Fibroblast of peridontal ligament (primary cell): ENCODE measurements at regions not wholly inside any gene's neighbourhood (a gene's known extent, or its start where the extent isn't known, plus 50 kb on each side); places are given as distances from the start of the nearest gene placed in this dataset.

Experiments
- DNase-seq: peaks from one replicate; pipeline ENCODE4 v3.0.0-alpha.2; 2010; ENCODE audit errors: extremely low read depth

DNA sequence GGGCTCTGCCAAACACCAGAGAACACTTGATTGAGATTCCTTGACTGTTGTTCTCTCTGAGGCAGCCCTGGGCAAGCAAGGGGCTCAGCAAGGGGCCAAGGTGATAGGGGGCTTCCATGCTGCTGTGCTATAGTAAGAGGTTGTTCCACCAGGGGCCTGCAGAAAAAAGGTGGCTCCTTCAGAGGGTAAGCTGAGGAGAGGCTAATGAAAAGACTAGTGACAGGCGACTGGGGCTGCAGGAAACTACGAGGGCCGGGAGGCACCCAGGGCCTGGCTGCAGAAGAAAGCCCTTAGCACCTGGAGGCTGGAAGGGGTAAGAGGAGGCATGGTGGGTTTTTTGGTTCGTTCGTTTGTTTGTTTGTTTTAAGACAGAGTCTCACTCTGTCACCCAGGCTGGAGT is 88.0 kb upstream of the CTNNA1 start:
- no peak for DNase-seq

DNA sequence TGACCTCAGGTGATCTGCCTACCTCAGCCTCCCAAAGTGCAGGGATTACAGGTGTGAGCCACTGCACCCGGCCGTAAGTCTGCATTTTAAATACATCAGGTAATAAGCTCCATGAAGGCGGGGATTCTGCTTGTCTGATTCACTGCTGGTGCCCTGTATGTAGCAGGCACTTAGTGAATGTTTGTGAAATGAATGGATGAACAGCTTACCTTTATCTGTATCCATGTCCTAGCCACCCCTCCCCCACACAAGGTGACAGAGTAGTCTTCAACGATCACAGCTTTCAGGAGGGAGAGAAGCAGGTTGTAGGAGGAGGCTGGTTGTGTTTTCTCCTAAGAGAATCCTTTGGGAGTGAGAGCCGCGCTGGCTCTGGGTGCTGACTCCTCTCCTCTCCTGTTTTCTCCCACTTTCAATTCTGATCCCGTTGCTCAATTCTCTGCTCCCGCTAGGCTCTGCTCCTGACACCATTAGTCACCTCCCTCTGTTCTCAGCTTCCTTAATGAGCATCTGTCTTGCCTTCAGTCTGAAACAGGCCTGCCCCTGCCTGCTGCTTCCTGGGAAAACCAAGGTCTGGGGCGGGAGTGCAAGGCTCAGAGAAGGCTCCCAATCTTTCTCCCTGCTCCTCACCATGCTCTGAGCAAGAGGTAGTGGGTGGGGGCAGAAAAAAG is 88.8 kb upstream of the CTNNA1 start:
- DNase-seq, result peak; percentile 47

DNA sequence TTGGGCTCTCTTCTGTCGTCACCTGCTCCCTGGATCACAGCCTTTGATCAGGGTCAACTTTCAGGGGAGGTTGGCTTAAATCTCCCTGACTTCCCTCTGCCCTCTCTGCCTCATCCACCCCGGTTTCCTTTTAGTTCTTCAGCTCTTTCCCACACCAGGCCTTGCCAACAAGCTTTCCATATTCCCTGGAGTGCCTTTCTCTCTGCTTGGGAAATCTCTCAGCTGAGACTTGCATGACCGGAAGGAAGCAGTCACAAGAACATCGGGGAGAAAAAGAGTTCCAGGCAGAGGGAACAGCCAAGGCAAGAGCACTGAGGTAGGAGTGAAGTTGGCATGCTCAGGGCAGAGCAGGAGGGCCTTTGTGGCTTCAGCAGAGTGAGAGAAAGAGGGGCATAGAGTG is 88.4 kb upstream of the HSPA9 start:
- peak; percentile 75 for DNase-seq

DNA sequence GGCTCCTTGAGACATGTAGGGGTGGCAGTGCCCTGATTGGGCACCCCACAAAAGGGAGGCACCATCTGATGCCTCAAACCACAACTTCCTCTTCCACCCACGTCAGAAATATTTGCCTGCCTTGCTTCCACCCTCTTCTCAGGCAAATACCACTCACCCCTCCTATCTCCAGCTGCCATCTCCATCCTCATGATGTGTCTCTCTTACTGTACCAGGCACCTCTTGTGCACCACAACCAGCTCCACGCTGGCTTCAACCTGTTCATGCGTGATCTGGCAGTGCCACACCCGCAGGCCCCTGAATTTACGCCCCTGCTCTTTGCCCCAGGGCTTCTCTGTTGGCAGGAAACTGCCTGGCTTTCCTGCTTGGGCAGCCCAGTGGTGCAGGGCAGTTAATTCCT is 87.8 kb upstream of the HSPA9 start:
- DNase-seq, result no peak

DNA sequence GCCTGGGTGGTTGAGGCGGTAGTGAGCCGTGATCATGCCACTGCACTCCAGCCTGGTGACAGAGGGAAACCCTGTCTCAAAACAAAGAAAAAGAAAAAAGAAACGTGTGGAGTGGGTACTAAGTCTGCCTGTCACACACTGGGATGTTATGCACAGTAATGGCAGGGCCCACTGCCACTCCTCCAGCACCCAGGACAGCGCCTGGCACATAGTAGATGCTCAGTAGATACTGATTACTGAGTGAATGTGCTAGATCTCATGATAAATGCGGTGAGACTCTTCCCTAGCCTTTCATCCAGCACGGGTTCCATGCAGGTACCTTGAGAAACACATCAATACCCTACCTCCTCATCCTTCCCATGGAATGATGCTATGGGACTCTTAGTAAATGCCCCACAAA is 87.4 kb upstream of the HSPA9 start:
- no peak for DNase-seq

DNA sequence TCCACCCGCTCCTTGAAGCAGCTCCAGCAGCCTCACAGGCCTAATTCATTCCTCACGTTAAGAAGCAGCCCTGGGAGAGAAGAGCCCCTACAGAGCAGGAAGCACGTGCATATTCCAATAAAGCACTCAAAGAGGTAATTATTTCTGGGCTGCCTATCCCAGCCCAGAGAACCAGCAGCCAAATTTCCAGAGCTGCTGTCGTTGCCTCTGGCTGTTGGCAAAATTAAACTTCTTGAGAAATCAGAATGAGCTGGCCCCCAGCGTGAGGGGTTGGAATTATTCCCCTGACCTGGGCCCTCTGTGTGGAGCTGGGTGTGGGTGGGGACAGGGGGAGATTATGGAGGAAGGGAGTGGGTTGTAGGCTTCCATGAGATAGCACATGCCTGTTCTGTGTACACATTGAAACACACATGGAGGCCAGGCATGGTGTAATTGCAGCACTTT is 86.8 kb upstream of the HSPA9 start:
- DNase-seq, result no peak

DNA sequence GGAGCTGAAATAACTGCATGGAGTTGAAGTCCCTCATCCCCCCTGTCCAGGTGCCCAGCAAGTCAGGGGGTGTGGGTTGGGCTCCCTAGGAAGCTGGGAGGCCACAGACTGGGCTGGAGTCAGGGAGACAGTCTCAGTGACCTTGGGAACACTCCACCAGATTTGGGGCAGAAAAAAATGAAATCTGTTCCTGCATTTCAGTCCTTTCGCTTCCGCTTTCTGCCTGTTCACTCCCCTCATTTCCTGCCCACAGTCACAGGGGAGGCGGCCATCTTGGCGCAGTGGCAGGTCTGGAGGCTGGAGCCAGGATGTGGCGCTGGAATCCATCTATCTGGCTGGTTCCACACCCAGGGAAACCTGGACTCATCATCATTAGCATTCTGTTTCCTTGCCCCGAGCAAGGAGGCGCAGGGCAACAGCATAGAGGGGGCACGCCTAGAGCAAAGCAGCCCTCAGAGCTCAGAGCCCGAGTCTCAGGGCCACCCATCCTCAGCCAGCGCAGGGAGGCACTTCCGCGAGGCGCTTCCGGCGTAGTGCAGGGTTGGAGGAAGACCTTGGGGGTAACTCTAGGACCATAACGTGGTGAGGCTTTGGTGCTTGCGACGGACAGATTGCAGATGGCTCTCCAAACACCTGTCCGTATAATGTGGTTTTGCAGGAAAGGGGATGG is 86.2 kb upstream of the HSPA9 start:
- no peak for DNase-seq

DNA sequence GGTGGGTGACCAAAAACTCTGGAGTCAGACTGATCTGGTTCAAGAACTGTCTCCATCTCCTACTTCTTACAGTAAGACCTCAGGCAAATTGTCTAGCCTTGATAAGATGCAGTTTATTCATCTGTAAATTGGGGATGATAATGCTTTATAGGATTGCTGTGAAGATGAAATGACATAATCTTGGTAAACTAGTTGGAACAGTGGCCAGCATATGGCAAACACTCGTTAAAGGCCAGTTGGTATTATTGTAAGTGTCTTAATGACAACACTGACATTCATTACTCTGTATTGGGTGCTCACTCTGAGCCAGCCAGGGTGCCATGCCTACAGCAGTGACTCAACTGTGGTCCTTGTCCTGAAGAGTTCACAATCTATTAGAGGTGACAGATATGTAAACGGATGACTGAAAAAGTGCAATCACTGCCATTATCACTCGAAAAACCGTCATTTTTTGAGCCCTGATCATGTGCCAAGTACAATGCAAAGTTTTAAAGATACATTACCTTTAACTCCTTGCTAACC is 84.9 kb upstream of the HSPA9 start:
- no peak for DNase-seq

DNA sequence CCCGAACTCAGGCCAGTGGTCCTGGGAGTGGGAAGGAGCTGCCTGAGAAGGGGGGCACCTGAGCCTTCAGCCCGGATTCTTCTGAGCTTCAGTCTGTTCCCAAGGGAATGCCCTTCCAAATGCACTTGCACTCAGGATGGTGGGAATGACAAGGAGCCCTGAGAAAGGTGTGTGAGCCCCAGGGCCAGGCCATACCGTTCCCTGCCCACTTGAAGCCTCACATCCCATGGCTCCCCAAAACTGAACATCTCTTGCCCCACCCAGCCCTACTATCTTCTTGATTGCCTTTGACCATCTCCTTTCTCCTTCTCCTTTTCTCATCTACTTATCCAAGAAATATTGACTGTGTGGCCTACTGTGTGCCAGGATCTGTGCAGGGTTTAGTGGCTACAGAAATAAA is 84.4 kb upstream of the HSPA9 start:
- DNase-seq, result no peak

DNA sequence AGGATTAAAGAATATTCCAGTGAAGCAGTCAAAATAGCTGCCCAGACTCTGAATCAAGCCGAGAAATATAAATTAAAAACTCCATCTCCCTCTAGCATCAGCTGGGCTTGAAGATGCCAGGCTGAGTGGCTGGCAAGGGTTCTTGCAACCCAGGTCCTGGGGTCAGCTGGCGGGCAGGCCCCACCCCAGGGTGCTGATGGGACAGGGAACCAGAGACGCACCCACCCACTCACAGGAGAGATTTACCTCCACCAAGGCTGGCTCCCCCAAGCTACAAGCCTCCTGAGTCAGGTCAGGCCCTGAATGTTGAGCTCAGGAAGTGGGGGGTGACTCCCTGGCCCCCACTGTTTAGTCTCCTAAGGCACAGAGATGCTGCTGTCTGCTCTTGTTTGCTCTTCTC is 83.9 kb upstream of the HSPA9 start:
- no peak for DNase-seq

DNA sequence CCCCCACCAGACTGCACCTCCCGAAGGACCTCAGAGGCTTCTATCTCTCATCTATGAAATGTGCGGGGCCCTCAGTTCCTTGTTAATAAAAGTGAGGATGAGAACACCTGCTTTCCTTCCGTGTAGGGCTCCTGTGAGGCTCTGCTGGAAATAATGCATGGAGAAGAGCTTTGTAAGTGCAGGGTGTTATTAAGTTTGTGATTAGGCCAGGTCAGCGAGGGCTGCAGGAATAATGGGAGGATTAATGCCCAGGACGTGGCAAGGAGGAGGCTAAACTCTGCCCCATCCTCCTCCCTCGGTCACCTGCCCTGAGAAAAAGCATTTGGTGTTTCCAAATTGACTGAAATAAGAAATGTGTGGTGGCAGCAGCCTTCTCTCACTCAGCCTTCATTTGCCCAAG is 83.5 kb upstream of the HSPA9 start:
- no peak for DNase-seq

DNA sequence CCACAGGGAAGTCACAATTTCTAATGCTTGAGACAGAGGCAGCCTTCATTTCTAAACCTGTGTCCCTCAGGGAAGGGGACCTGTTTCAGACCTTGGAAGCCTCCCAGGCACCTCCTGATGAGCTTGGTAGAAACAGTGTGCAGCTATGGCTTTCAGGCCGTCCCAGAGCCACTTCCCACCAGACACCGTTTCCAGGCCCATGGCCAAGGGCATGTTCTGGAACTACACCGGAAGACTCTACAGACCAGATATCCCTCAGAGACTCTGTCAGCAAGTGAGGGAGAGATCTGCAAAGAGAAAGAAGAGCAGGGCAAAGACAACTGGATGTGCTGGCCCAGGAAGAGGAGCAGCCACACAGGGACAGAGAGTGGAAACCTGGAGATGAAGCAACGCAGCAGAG is 82.2 kb upstream of the HSPA9 start:
- no peak for DNase-seq

DNA sequence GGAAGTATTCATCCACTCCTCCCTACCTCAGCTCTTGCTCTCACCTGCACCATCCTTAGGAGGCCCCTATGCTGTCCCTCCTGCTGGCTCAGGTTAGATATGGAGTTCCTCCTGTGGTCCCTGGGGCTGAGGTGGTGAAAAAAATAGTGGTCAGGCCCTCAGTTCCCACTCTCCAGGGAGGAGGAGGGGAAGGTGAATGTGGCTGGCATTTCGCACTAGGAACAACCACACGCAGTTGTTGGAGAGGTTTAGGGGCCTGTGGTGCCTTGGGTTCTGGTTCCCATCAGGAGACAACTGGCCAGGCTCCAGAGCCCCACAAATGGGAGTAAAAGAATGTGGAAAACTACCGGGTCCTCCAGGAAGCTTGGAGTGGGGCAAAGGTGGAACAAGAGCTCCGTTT is 81.7 kb upstream of the HSPA9 start:
- no peak for DNase-seq

DNA sequence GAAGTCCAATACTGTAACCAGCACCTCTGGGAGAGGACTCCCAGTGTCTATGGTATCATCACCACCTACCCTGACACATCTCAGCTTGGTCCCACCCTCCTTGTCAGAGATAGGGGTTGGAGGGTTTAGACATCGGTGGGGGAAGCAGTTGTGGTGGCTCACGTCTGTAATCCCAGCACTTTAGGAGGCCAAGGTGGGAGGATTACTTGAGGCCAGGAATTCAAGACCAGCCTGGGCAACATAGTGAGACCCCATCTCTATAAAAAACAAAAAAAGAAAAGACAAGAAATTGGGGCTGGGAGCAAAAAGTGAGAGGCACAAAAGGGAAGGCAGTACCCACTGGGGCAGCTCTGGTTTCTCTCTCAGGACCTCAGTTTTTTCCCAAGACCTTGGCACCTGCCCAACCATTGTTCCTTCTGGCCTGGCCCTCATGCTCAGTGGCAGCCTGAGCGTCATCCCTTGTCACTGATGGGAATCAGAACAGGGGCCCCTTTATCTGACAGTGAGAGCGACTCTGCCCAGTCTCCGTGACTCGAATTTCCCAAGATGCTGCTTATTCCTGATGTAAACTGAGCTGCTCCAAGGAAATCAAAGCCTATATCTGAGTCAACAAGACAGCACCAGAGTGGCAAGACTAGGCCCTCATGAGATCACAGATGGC is 80.5 kb upstream of the HSPA9 start:
- DNase-seq, result no peak

DNA sequence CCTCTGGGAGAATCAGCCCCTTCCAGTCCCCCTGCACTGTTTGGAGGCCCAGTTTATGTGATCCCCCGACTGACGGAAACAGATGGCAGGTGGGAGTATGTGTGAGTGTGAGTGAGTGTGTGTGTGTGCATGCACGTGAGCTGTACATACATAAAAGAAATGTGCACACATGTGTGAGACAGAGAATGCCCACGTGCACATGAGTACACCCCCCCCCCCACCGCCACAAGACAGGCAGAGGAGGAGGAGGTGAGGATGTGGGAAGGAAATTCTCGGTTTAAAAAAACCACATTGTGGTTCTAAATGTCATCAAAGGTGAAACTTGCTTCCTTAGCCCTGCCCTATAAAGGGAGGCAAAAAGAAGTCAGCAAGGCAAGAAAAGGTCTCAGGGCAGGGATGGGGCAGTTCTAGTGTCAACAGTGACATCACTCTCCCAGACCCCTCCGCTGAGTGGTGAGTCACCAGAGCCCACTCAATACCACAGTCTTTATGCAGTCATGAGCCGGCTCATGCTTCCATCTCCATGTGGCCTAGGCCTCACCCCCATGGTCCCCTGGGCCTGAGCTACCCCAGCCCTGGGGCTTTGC is 79.2 kb upstream of the HSPA9 start:
- DNase-seq, result peak; percentile 14

DNA sequence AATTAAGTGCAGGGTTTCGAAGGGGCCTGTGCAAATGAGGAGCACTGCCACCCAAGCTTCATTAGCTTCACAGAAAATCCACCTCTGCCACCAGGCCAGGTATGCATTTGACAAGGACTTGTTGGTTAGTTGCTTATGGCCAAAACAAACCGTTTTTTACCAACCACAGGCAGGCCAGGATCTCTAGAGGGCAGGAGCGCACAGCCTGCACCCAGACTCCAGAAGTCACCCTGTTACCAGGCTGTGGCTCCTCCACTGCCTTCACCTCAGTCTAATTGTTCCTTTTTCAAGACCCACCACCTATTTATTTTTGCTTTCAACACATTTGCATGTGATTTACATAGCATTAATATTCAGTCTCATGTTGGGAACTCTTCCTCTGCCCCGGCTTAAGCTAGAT is 78.3 kb upstream of the HSPA9 start:
- peak; percentile 35 for DNase-seq

DNA sequence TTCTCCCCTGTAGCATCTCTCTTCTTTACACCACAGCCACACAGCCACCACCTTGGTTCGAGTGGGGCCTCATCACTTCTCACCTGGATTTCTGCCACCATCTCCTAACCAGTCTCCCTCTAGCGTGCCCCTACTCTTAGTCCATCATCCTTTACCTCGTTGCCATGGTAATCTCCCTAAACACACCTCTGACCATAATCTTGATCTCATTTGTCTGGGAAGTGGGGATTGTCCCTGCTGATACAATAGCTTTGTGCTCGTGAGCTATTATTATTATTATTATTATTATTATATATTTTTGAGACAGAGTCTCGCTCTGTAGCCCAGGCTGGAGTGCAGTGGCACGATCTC is 76.5 kb upstream of the HSPA9 start:
- no peak for DNase-seq

DNA sequence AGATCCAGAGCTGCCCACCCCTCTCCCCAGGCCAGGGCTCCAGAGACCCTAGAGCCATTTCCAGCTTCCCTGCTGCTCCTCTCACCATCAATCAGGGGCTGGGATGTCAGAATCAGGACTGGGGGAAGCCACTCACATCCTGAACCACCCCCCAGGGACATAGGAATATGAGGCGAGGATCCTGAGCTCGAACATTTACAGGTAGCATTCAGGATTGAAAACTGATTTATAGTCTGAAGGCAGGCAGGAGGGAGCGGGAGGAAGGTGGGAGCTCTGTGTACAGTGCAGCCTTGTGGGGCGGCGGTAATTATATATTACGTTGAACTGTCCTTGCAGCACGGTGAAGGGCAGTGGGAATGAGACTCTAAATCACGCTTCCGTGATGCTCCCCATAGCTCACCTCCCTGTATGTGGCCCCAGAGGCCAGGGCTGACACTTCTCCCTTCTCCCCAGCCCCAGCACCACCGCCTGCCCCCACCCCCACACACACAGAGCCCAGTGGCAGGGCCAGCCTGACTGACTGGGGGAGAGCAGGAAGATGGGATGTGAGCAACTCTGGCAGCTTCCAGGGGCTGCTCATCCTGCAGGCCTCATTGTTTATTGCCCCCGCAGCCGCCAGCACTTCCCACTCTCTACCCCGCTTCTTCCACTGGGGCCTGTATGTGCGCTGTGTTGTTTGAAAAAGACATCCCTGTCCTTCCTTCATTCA is 76.0 kb upstream of the HSPA9 start:
- no peak for DNase-seq

DNA sequence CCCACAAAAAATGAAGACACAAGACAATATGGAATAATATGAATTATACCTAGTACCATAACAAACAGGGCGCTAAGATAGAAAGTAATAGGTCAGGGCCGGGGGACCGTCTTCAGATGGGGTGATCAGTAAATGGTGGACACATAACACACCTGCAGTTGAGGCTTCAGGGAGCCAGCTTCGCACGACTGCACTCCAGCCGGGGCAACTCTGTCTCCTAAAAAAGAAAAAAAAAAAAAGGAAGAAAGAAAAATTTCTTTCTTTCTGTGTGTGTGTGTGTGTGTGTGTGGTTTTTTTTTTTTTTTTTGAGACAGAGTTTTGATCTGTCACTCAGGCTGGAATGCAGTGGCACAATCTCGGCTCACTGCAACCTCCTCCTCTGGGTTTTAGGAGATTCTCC is 75.0 kb upstream of the HSPA9 start:
- DNase-seq, result no peak

DNA sequence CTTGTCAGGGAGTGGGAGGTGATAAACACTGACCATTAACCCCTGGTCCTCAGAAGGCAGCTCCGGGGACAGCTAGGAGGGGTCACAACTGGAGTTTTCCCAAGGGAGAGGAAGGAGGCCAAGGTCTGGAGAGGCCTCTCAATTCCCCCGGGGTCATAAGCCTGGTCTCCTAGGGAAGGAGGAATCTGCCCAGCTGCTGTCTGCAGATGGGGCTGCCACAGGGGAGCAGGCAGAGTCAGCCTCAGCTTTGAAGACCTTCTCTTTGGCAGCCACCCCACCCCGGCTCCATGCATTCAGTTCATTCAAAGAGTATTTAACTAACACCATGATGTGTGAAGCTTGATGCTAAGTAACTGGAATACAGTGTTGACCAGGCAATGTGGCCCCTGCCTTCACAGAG is 74.6 kb upstream of the HSPA9 start:
- DNase-seq, result no peak

DNA sequence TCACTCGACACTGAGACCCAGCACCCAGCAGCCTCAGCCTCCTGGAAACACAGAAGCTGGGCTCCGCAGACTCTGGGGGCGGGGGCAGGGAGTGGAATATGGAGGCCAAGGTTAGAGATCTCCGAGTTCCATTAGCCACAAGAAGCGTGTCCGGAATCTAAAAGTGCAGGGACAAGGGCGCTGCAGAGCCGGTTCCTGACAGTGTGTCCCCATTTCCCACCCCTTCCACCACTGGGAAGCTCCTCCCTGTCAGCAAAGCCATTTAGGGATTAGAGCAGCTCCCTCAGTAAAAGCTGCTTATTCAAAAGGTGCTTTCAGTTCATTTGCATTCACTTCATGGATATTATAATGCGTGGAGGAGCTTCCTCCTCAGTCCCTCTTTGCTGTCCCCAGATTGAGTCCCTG is 74.1 kb upstream of the HSPA9 start:
- DNase-seq, result no peak

DNA sequence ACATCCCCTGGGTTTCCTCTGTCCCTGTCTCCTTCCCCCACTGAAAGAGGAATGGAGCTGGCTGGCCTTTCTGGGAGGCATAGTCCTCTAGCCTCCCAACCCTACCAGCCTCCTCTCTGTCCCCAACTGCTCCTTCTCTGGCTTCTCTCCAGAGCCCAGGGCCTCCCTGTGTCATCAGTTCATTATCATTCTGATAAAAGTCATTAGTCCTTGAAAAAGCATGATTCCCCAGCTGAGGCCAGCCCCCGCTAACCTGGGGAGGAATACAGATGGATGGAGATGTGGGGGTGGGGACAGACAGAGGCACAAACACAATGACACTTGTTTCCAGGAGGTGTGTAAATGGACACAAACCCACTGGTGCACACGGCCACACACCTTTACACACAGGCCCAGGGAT is 73.6 kb upstream of the HSPA9 start:
- no peak for DNase-seq
